Hepatocyte (in vitro differentiated cells): ENCODE measurements at regions not wholly inside any gene's neighbourhood (a gene's known extent, or its start where the extent isn't known, plus 50 kb on each side); places are given as distances from the start of the nearest gene placed in this dataset.

Source experiments
- CTCF ChIP-seq: fragments of 200-600 bp; sonication (generic); IDR thresholded peaks from 2 replicates; pipeline ENCODE4 v1.5.1; 2016; ENCODE audit warnings: antibody characterized with exemption, mild to moderate bottlenecking; ENCODE audit not compliant: poor library complexity
- EZH2 ChIP-seq: fragments of 200-600 bp; sonication (generic); IDR thresholded peaks from 2 replicates; pipeline ENCODE4 v1.6.1; 2016; ENCODE audit warnings: antibody characterized with exemption, mild to moderate bottlenecking, borderline replicate concordance
- EZH2phosphoT487 ChIP-seq: fragments of 200-600 bp; sonication (generic); IDR thresholded peaks from one replicate; pipeline ENCODE4 v1.6.1; 2018; ENCODE audit warnings: antibody characterized with exemption, mild to moderate bottlenecking, low read depth, moderate library complexity; ENCODE audit not compliant: unreplicated experiment, severe bottlenecking

GRCh38 chr1:238061967-238062613 lies 171.4 kb upstream of the ZP4 start:
- TF ChIP-seq CTCF: no peak
- no peak for TF ChIP-seq EZH2
- no peak for TF ChIP-seq EZH2phosphoT487
